Caco-2 (cell line): ENCODE measurements at regions not wholly inside any gene's neighbourhood (a gene's known extent, or its start where the extent isn't known, plus 50 kb on each side); places are given as distances from the start of the nearest gene placed in this dataset.

Experiments
- BruUV-seq: library from RNA; stranded (reverse); fragments of 400-500 nt; replicated peaks from 2 replicates; lab custom pipeline; 2021; lab: Mats Ljungman, UMichigan
- CTCF ChIA-PET: fragments of 300-600 bp; sonication (Branson Sonifier 250); formaldehyde crosslinking; loops from one replicate; lab custom pipeline; 2022; ENCODE audit warnings: antibody characterized with exemption; lab: Charles Lee
- POLR2A ChIA-PET: fragments of 300-600 bp; sonication (Branson Sonifier 250); formaldehyde crosslinking; loops from one replicate; lab custom pipeline; 2022; ENCODE audit warnings: antibody characterized with exemption; lab: Charles Lee
- DNase-seq, 2 experiments: peaks; one replicate each; pipeline versions ENCODE4 v3.0.0 to v3.0.0-alpha.2; 2020 to 2022
- H3K27me3 ChIP-seq: replicated peaks from 2 replicates; pipeline ENCODE4 v1.6.0; 2011; ENCODE audit warnings: low read length; ENCODE audit not compliant: control insufficient read depth, insufficient read depth
- H3K36me3 ChIP-seq: 2 replicates; pipeline ENCODE4 v1.5.1; 2011; ENCODE audit warnings: low read length; ENCODE audit not compliant: control insufficient read depth, insufficient read depth
- H3K4me1 ChIP-seq: fragments of 250-450 bp; sonication (Bioruptor Pico); 2 replicates; pipeline ENCODE4 v1.5.1; 2020; ENCODE audit warnings: mild to moderate bottlenecking
- H3K4me3 ChIP-seq: 2 replicates; pipeline ENCODE4 v1.5.1; 2011; ENCODE audit warnings: low read depth, mild to moderate bottlenecking, control low read depth, low read length
- H3K9me3 ChIP-seq: fragments of 250-450 bp; sonication (Bioruptor Pico); 2 replicates; pipeline ENCODE4 v1.5.1; 2020; ENCODE audit warnings: mild to moderate bottlenecking, moderate library complexity
- H3K27ac Mint-ChIP-seq: one replicate; pipeline ENCODE4 v1.8.0; 2022; ENCODE audit warnings: mixed read lengths; ENCODE audit not compliant: unreplicated experiment
- H3K27me3 Mint-ChIP-seq: one replicate; pipeline ENCODE4 v1.8.0; 2022; ENCODE audit warnings: mixed read lengths; ENCODE audit not compliant: insufficient read depth, unreplicated experiment
- H3K36me3 Mint-ChIP-seq: one replicate; pipeline ENCODE4 v1.8.0; 2022; ENCODE audit warnings: mild to moderate bottlenecking, mixed read lengths; ENCODE audit not compliant: insufficient read depth, unreplicated experiment
- H3K4me1 Mint-ChIP-seq: one replicate; pipeline ENCODE4 v1.8.0; 2022; ENCODE audit warnings: low read depth, mixed read lengths; ENCODE audit not compliant: unreplicated experiment
- H3K4me3 Mint-ChIP-seq: one replicate; pipeline ENCODE4 v1.8.0; 2022; ENCODE audit warnings: mild to moderate bottlenecking, moderate library complexity, mixed read lengths; ENCODE audit not compliant: unreplicated experiment
- H3K9me3 Mint-ChIP-seq: one replicate; pipeline ENCODE4 v1.8.0; 2022; ENCODE audit warnings: mixed read lengths; ENCODE audit not compliant: unreplicated experiment
- intact Hi-C: fragments of 100-400 bp; cut with micrococcal nuclease; formaldehyde crosslinking; loops from one replicate; pipeline ENCODE4 v1.10.0; 2022; ENCODE audit not compliant: unreplicated experiment
- TF ChIP-seq, protein P1 (sequence below), 2 experiments: fragments of 200-600 bp in 1 of 2; IDR thresholded peaks; 1 replicate in 1 of 2; 2 replicates in 1 of 2; pipeline versions ENCODE4 v1.5.1 to v1.8.0; 2011 to 2022; ENCODE audit warnings: antibody characterized with exemption in 1 of 2, control low read depth in 1 of 2, inconsistent platforms in 1 of 2, low read depth in 1 of 2, low read length in 1 of 2, mild to moderate bottlenecking in 1 of 2, moderate library complexity in 1 of 2; ENCODE audit not compliant: insufficient read depth in 1 of 2, severe bottlenecking in 1 of 2, unreplicated experiment in 1 of 2

DNA sequence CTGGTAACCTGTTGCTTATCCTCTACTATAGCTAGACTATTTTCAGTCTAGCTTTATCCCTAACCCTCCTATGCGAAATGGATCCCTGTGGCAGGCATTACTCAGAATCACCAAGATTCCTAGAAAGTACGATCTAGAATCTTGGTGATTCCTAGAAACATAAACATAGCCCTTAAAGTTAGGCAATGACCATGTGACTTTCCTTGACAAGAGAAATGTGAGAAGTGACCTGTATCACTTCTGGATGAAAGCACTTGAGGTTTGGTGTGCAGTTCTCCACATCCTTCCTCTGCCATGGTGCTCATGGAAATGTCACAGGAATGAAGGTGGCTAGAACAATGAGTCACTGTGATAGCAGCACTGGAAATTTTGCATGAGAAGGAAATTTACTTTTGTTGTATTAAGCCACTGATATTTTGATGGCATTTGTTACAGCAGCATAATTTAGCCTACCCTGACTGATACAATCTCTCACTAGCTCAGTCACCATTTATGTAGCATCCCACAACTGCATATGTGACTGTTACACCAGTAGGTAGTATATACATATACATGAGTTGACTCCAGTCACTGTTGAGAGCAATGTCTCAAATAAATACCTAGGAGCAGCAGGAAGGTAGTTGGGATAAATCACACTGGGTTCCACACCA lies 68.3 kb upstream of the MAPRE2 start:
- no peaks in the 10 kb centered on the region for H3K9me3 Mint-ChIP-seq
- no peaks in the 10 kb centered on the region for H3K9me3 ChIP-seq
- H3K36me3 Mint-ChIP-seq, result no peaks in the 10 kb centered on the region
- H3K27me3 ChIP-seq, result no peaks in the 10 kb centered on the region
- H3K27me3 Mint-ChIP-seq, result no peaks in the 10 kb centered on the region
- intact Hi-C loops, result no loop called here
- H3K4me1 ChIP-seq, result no peaks in the 10 kb centered on the region
- BruUV-seq, result no TSS peak
- H3K36me3 ChIP-seq, result no peaks in the 10 kb centered on the region
- DNase-seq, result no peak
- CTCF ChIA-PET, result no interaction called here
- H3K4me3 ChIP-seq, result no peak overlapping the region
- H3K27ac Mint-ChIP-seq, result no peak overlapping the region
- no peak overlapping the region for H3K4me3 Mint-ChIP-seq
- POLR2A ChIA-PET, result no interaction called here
- no peaks in the 10 kb centered on the region for H3K4me1 Mint-ChIP-seq
- TF ChIP-seq, protein P1, sequence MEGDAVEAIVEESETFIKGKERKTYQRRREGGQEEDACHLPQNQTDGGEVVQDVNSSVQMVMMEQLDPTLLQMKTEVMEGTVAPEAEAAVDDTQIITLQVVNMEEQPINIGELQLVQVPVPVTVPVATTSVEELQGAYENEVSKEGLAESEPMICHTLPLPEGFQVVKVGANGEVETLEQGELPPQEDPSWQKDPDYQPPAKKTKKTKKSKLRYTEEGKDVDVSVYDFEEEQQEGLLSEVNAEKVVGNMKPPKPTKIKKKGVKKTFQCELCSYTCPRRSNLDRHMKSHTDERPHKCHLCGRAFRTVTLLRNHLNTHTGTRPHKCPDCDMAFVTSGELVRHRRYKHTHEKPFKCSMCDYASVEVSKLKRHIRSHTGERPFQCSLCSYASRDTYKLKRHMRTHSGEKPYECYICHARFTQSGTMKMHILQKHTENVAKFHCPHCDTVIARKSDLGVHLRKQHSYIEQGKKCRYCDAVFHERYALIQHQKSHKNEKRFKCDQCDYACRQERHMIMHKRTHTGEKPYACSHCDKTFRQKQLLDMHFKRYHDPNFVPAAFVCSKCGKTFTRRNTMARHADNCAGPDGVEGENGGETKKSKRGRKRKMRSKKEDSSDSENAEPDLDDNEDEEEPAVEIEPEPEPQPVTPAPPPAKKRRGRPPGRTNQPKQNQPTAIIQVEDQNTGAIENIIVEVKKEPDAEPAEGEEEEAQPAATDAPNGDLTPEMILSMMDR (IDR thresholded peaks at IDR 0.05; ENCODE audit: insufficient read depth in 1 of 2, low read depth in 1 of 2, low read length in 1 of 2, severe bottlenecking in 1 of 2, unreplicated experiment in 1 of 2), result no peak

DNA sequence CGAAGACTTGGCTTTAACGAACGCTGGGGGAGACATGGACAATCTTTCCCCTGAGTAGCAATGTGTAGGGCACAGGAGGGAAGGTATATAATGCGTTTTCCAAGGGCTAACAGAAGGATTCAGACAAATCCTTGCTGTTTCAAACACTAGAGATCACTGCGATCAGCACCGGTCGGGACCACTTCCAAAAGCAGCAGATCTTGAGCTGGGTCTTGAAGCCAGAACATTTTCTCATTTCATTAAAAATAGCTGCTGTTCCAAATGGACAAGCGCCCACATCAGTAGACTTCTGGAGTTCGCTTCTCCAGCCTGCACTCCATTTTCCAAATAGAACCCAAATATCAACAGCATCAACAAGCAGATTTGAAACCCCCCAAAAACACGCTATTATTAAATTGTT lies 65.1 kb upstream of the MAPRE2 start:
- H3K4me3 Mint-ChIP-seq, result peak overlapping the region; percentile 77
- Histone ChIP-seq H3K36me3 (no peaks in the 10 kb centered on the region), H3K27me3 (no peaks in the 10 kb centered on the region), H3K9me3 (no peaks in the 10 kb centered on the region), H3K4me3 (peak overlapping the region; percentile 72), H3K4me1 (no peaks in the 10 kb centered on the region)
- no peak for DNase-seq
- CTCF ChIA-PET, result interaction anchor here (0.6 kb wide), 1 partner anchor 378 kb away, joined by 8 read pairs; no protein-coding TSS in a partner anchor
- no TSS peak for BruUV-seq
- POLR2A ChIA-PET, result no interaction called here
- H3K36me3 Mint-ChIP-seq, result no peaks in the 10 kb centered on the region
- intact Hi-C loops, result loop anchor here (1.0 to 5.0 kb wide), 2 partner anchors 33 to 49 kb away; no protein-coding TSS in a partner anchor
- no peaks in the 10 kb centered on the region for H3K4me1 Mint-ChIP-seq
- H3K27ac Mint-ChIP-seq, result peak overlapping the region; percentile 48
- TF ChIP-seq, protein P1 (IDR thresholded peaks at IDR 0.05; ENCODE audit: insufficient read depth in 1 of 2, low read depth in 1 of 2, low read length in 1 of 2, severe bottlenecking in 1 of 2, unreplicated experiment in 1 of 2), result no peak
- no peaks in the 10 kb centered on the region for H3K27me3 Mint-ChIP-seq
- H3K9me3 Mint-ChIP-seq, result no peaks in the 10 kb centered on the region

DNA sequence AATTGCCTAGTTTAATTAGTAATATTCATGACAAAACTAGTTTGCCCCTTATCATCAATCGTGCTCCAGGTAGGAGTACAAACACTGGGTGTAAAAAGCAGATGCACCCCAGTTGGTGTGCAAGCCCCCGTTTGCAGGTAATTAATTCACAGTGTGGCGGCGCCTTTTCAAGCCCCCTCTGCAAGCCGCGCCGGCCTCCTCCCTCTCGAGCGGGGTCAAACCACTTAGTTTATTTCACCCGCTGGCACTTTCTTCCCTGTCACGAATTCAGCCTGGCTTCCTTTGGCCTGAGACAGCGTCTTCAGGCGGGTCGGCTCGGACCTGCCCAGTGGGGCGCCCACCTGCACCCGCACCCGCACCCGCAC lies 64.7 kb upstream of the MAPRE2 start:
- Mint-ChIP-seq H3K27me3 (no peaks in the 10 kb centered on the region), H3K27ac (peak overlapping the region; percentile 48), H3K9me3 (no peaks in the 10 kb centered on the region), H3K36me3 (no peaks in the 10 kb centered on the region), H3K4me3 (peak overlapping the region; percentile 77), H3K4me1 (no peaks in the 10 kb centered on the region)
- Histone ChIP-seq H3K27me3 (no peaks in the 10 kb centered on the region), H3K9me3 (no peaks in the 10 kb centered on the region), H3K4me1 (no peaks in the 10 kb centered on the region), H3K4me3 (peak overlapping the region; percentile 72), H3K36me3 (no peaks in the 10 kb centered on the region)
- no peak for DNase-seq
- POLR2A ChIA-PET, result no interaction called here
- intact Hi-C loops, result loop anchor here (1.0 to 5.0 kb wide), 2 partner anchors 33 to 49 kb away; no protein-coding TSS in a partner anchor
- CTCF ChIA-PET, result interaction anchor here (0.6 kb wide), 1 partner anchor 379 kb away, joined by 8 read pairs; no protein-coding TSS in a partner anchor
- BruUV-seq, result no TSS peak
- TF ChIP-seq, protein P1 (IDR thresholded peaks at IDR 0.05; ENCODE audit: insufficient read depth in 1 of 2, low read depth in 1 of 2, low read length in 1 of 2, severe bottlenecking in 1 of 2, unreplicated experiment in 1 of 2), result no peak
